ENCODE measurements at regions not wholly inside any gene's neighbourhood (a gene's known extent, or its start where the extent isn't known, plus 50 kb on each side); places are given as distances from the start of the nearest gene placed in this dataset.

- Histone ChIP-seq H3K9me3 (replicated peaks; ENCODE audit: insufficient read depth, low read length) (no peaks in the 10 kb centered on the region), H3K27me3 (replicated peaks; ENCODE audit: insufficient read depth, low read length) (no peaks in the 10 kb centered on the region), H3K9me2 (replicated peaks; ENCODE audit: insufficient read depth, low read length) (no peaks in the 10 kb centered on the region), H3K27ac (ENCODE audit: low read length) (no peak overlapping the region), H2AFZ (ENCODE audit: low read length) (no peak overlapping the region), H4K20me1 (ENCODE audit: insufficient read depth, low read length) (no peaks in the 10 kb centered on the region), H3K4me2 (ENCODE audit: low read depth, low read length) (no peak overlapping the region), H3K4me3 (ENCODE audit: low read length) (no peak overlapping the region), H3K79me2 (ENCODE audit: low read length) (no peaks in the 10 kb centered on the region), H3K36me3 (replicated peaks; ENCODE audit: insufficient read depth, low read length) (no peaks in the 10 kb centered on the region), H3K4me1 (ENCODE audit: low read length) (no peaks in the 10 kb centered on the region), H3K9ac (ENCODE audit: low read length) (no peak overlapping the region), H3F3A (ENCODE audit: insufficient read depth, low read length) (no peaks in the 10 kb centered on the region)
- no peak for DNase-seq
- TF ChIP-seq CTCF (IDR thresholded peaks at IDR 0.05; ENCODE audit: low read length), result no peak
- TF ChIP-seq EZH2phosphoT487 (IDR thresholded peaks at IDR 0.05; ENCODE audit: low read length), result no peak
- no peak for TF ChIP-seq EZH2 (optimal IDR thresholded peaks at IDR 0.05; ENCODE audit: low read depth, low read length)
These were observed 90.4 kb upstream of the AKT3 start for GRCh38 chr1:243940451-243940850.

DNA sequence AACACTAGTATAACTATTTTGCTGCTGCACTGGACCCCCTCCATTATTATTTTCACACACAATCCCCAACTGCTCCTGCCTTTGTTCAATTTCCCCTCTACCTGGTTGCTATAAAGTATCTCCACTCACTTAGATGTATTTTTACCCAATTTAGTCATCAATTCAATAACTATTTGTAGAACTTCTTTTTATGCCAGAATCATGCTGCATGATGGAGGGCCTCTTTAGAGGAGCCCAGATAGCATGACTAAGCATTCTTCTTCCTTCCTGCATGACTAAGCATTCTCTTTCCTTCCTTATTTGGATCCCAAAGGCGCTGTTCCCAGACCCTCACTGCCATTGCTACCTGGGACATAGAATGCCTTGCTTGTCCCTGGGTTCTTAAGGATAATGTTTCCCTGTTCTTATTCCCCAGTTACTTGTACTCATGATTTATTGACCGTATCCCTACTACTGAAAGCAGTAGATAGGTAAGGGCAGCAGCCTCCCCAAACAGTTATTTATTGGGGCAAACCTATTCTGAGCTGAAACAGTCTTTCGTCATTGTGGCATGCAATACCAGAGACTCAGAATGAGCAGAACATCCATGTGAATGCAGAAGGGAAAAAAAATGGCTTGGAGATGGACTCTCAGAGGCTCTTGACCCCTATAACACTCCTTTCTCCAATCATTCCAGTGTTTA is 89.3 kb upstream of the AKT3 start:
- H3F3A ChIP-seq (ENCODE audit: insufficient read depth, low read length), result no peaks in the 10 kb centered on the region
- H4K20me1 ChIP-seq (ENCODE audit: insufficient read depth, low read length), result no peaks in the 10 kb centered on the region
- no peaks in the 10 kb centered on the region for H3K4me1 ChIP-seq (ENCODE audit: low read length)
- H3K9ac ChIP-seq (ENCODE audit: low read length), result no peak overlapping the region
- H3K4me2 ChIP-seq (ENCODE audit: low read depth, low read length), result no peak overlapping the region
- H2AFZ ChIP-seq (ENCODE audit: low read length), result no peak overlapping the region
- no peaks in the 10 kb centered on the region for H3K27me3 ChIP-seq (replicated peaks; ENCODE audit: insufficient read depth, low read length)
- H3K27ac ChIP-seq (ENCODE audit: low read length), result no peak overlapping the region
- no peak for DNase-seq
- H3K9me2 ChIP-seq (replicated peaks; ENCODE audit: insufficient read depth, low read length), result no peaks in the 10 kb centered on the region
- H3K4me3 ChIP-seq (ENCODE audit: low read length), result no peak overlapping the region
- no peaks in the 10 kb centered on the region for H3K9me3 ChIP-seq (replicated peaks; ENCODE audit: insufficient read depth, low read length)
- TF ChIP-seq CTCF (IDR thresholded peaks at IDR 0.05; ENCODE audit: low read length) (no peak), EZH2phosphoT487 (IDR thresholded peaks at IDR 0.05; ENCODE audit: low read length) (no peak), EZH2 (optimal IDR thresholded peaks at IDR 0.05; ENCODE audit: low read depth, low read length) (no peak)
- H3K36me3 ChIP-seq (replicated peaks; ENCODE audit: insufficient read depth, low read length), result no peaks in the 10 kb centered on the region
- H3K79me2 ChIP-seq (ENCODE audit: low read length), result no peaks in the 10 kb centered on the region

DNA sequence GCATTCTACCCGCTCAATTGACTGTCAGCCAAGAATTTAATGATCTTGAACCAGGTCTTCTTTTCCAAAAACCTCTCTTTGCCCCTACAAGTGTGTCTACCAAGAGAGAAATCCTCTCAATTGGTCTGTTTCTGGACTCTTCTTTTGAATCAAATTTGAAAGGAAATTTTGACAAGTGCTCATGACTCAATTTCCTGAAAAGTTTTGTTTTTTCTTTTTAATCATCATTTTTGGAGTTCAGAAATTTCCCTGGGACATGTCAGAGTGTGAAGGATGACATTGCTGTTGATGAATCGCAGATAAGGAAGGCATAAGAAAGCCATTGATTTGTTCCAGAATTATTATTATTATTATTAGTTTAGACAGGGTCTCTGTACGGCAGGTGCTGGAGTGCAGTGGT is 88.2 kb upstream of the AKT3 start:
- H3K27me3 ChIP-seq (replicated peaks; ENCODE audit: insufficient read depth, low read length), result no peaks in the 10 kb centered on the region
- H3K9me3 ChIP-seq (replicated peaks; ENCODE audit: insufficient read depth, low read length), result no peaks in the 10 kb centered on the region
- no peaks in the 10 kb centered on the region for H3K79me2 ChIP-seq (ENCODE audit: low read length)
- H3F3A ChIP-seq (ENCODE audit: insufficient read depth, low read length), result no peaks in the 10 kb centered on the region
- no peak overlapping the region for H2AFZ ChIP-seq (ENCODE audit: low read length)
- no peaks in the 10 kb centered on the region for H3K36me3 ChIP-seq (replicated peaks; ENCODE audit: insufficient read depth, low read length)
- H3K27ac ChIP-seq (ENCODE audit: low read length), result no peak overlapping the region
- H3K4me1 ChIP-seq (ENCODE audit: low read length), result no peaks in the 10 kb centered on the region
- H3K9ac ChIP-seq (ENCODE audit: low read length), result no peak overlapping the region
- TF ChIP-seq CTCF (IDR thresholded peaks at IDR 0.05; ENCODE audit: low read length), result no peak
- no peak for TF ChIP-seq EZH2phosphoT487 (IDR thresholded peaks at IDR 0.05; ENCODE audit: low read length)
- no peak for TF ChIP-seq EZH2 (optimal IDR thresholded peaks at IDR 0.05; ENCODE audit: low read depth, low read length)
- H3K9me2 ChIP-seq (replicated peaks; ENCODE audit: insufficient read depth, low read length), result no peaks in the 10 kb centered on the region
- DNase-seq, result no peak
- no peak overlapping the region for H3K4me2 ChIP-seq (ENCODE audit: low read depth, low read length)
- H4K20me1 ChIP-seq (ENCODE audit: insufficient read depth, low read length), result no peaks in the 10 kb centered on the region
- no peak overlapping the region for H3K4me3 ChIP-seq (ENCODE audit: low read length)

Data from MM.1S (cell line).